ENCODE measurements at regions not wholly inside any gene's neighbourhood (a gene's known extent, or its start where the extent isn't known, plus 50 kb on each side); places are given as distances from the start of the nearest gene placed in this dataset.
"Not testable (repeated sequence)": the region's sequence is repeated elsewhere in the genome, so short reads cannot be mapped to it uniquely, and the experiment has no call there.

GRCh38 chr1:103273106-103273505 is 164.8 kb upstream of the COL11A1 start (continued):
- no peak for TF ChIP-seq EZH2 (IDR thresholded peaks at IDR 0.05)
- TF ChIP-seq SRF (IDR thresholded peaks at IDR 0.05; ENCODE audit: low read depth): no peak
- TF ChIP-seq ZBTB33 (IDR thresholded peaks at IDR 0.05; ENCODE audit: extremely low read depth, insufficient replicate concordance, low read length): no peak

- H3K9me2 ChIP-seq (ENCODE audit: insufficient read depth); BruUV-seq (replicated peaks); H3K79me2 ChIP-seq (ENCODE audit: insufficient read depth, low read length); H3K4me1 ChIP-seq (ENCODE audit: control insufficient read depth in 1 of 2, insufficient read depth in 2 of 2, low read length in 2 of 2); H3K36me3 ChIP-seq (ENCODE audit: control insufficient read depth in 1 of 2, insufficient read depth in 2 of 2, low read length in 2 of 2); H3K9me3 ChIP-seq (ENCODE audit: control insufficient read depth in 1 of 2, insufficient read depth in 1 of 2, low read depth in 1 of 2, low read length in 2 of 2); H3K9ac ChIP-seq (ENCODE audit: low read length); POLR2A ChIA-PET; DNase-seq (ENCODE audit: low read depth, low spot score); H3K4me3 ChIP-seq (replicated peaks in 1 of 2; ENCODE audit: low read depth in 1 of 2, low read length in 2 of 2); H3K4me2 ChIP-seq (ENCODE audit: low read length); intact Hi-C loops (cut with micrococcal nuclease); CTCF ChIA-PET; H2AFZ ChIP-seq (ENCODE audit: low read depth, low read length, poor library complexity, severe bottlenecking); RAD21 ChIA-PET (ENCODE audit: low non-redundant PET in 1 of 2, low total read pairs in 2 of 2, uncharacterized antibody in 2 of 2, unreplicated experiment in 2 of 2); H3K27ac ChIP-seq (ENCODE audit: low read depth, low read length); ATAC-seq; H4K20me1 ChIP-seq (ENCODE audit: insufficient read depth); H3K27me3 ChIP-seq (ENCODE audit: insufficient read depth, low read length): not testable (repeated sequence)
Measured at GRCh38 chr1:103271471-103271870, 163.1 kb upstream of the COL11A1 start.

GRCh38 chr1:103267893-103268292 is 159.6 kb upstream of the COL11A1 start:
- BruUV-seq (replicated peaks): no TSS peak
- no peak overlapping the region for H3K27ac ChIP-seq (ENCODE audit: low read depth, low read length)
- no peak overlapping the region for H3K9ac ChIP-seq (ENCODE audit: low read length)
- no peak for DNase-seq (ENCODE audit: low read depth, low spot score)
- no peaks in the 10 kb centered on the region for H3K9me3 ChIP-seq (ENCODE audit: control insufficient read depth in 1 of 2, insufficient read depth in 1 of 2, low read depth in 1 of 2, low read length in 2 of 2)
- H3K9me2 ChIP-seq (ENCODE audit: insufficient read depth): no peaks in the 10 kb centered on the region
- ChIA-PET RAD21 (ENCODE audit: low non-redundant PET in 1 of 2, low total read pairs in 2 of 2, uncharacterized antibody in 2 of 2, unreplicated experiment in 2 of 2) (no interaction called here), CTCF (no interaction called here), POLR2A (no interaction called here)
- ATAC-seq: no peak
- no peaks in the 10 kb centered on the region for H3K79me2 ChIP-seq (ENCODE audit: insufficient read depth, low read length)
- no peak overlapping the region for H2AFZ ChIP-seq (ENCODE audit: low read depth, low read length, poor library complexity, severe bottlenecking)
- no peaks in the 10 kb centered on the region for H3K27me3 ChIP-seq (ENCODE audit: insufficient read depth, low read length)
- TF ChIP-seq CTCF (IDR thresholded peaks at IDR 0.05 in 2 of 3, conservative IDR thresholded peaks at IDR 0.05 in 1 of 3; ENCODE audit: borderline replicate concordance in 1 of 3, insufficient read depth in 1 of 3, low read depth in 2 of 3, low read length in 2 of 3) (peak in 2 of 3 experiments; percentile 37 to 38; a peak in 4 of 6 replicates), EGR1 (IDR thresholded peaks at IDR 0.05; ENCODE audit: low read depth) (no peak)
- no peaks in the 10 kb centered on the region for H4K20me1 ChIP-seq (ENCODE audit: insufficient read depth)
- no peak overlapping the region for H3K4me3 ChIP-seq (replicated peaks in 1 of 2; ENCODE audit: low read depth in 1 of 2, low read length in 2 of 2)
- H3K36me3 ChIP-seq (ENCODE audit: control insufficient read depth in 1 of 2, insufficient read depth in 2 of 2, low read length in 2 of 2): no peaks in the 10 kb centered on the region
- H3K4me2 ChIP-seq (ENCODE audit: low read length): no peak overlapping the region
- intact Hi-C loops (cut with micrococcal nuclease): no loop called here
- H3K4me1 ChIP-seq (ENCODE audit: control insufficient read depth in 1 of 2, insufficient read depth in 2 of 2, low read length in 2 of 2): no peaks in the 10 kb centered on the region

Data from HCT116 (cell line).